ENCODE measurements at regions not wholly inside any gene's neighbourhood (a gene's known extent, or its start where the extent isn't known, plus 50 kb on each side); places are given as distances from the start of the nearest gene placed in this dataset.

DNA sequence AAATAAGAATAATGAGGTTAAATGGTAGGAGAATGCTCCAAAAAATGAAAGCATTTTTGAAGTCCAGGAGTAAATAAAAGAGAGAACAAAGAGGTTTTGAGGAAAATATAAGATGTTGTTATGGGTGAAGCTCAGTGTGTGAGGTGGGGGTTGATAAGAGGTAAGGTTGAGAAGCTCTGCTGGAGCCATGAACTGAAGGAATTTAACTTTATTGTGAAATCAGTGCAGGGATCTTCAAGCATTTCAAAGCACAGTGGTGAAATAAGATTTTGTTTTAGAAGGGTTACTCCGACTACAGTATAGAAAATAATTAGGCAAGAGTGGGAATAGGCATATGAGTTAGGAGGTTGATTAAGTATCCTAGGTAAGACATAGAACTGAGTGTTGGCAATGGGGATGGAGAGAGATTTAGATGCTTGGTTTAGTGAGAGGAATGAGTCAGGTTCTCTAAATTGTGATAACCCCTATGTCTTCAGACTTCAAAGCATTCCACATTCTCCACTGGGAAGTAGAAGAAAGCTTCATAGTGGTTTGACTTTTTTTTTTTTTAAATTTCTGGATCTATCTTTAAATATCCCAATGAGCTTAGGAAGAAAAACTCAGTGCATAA lies 403.2 kb downstream of the AASDHPPT start:
- no TSS peak for BruUV-seq (replicated peaks)
- CTCF ChIA-PET = no interaction called here

DNA sequence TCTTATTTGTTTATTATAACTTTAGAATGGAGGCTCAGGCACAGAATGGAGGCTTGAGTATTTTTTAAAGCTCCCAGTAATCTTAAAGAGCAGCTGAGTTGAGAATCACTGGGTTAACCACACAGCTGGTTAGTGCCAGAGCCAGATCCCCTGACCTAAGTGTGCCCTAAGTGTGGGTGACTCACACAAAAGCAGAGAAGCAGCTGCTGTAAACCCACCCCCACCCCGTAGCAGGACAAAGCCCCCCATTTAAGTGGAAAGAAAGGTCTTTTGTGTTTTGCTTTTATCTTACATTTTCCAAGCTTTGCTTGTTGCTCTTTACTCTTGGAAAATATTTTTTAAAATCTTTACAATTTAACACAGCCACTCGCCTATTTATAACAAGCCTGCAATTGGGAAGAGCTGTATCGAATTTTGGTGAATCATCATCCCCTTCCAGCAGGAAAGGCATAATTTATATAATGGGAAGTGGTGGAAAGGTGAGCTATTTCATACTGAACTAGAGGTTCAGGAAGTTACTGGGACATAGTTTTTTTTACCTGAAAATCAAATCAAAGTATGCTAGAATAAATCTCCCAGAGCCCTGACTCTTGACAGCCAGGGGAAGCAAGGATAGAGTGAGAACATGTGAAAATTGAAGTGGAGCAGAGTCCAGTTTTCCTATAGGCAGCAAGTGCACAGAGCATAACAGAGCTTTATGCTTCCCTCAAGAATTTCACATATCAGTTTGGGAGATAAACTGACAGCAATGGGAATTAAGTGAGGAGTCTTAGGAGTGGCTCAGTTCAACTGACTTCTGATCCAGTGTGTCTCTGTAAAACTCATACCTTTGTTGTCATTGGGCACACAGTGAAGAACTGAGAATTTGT lies 405.7 kb downstream of the AASDHPPT start:
- no peak overlapping the region for H3K4me3 ChIP-seq (ENCODE audit: low read depth, low read length, poor library complexity, severe bottlenecking)
- peaks cover 2% of the 10 kb centered on the region for H3K27me3 ChIP-seq (replicated peaks; ENCODE audit: insufficient read depth, low read depth, low read length, poor library complexity)
- H3K27ac ChIP-seq (ENCODE audit: low read depth, low read length, poor library complexity, severe bottlenecking) = no peak overlapping the region
- ChIA-PET CTCF (no interaction called here), POLR2A (ENCODE audit: low non-redundant PET) (no interaction called here)
- no peaks in the 10 kb centered on the region for H3K36me3 ChIP-seq (ENCODE audit: insufficient read depth, low read length, poor library complexity, severe bottlenecking)
- intact Hi-C loops (cut with micrococcal nuclease; ENCODE audit: unreplicated experiment) = no loop called here
- H3K4me1 ChIP-seq (ENCODE audit: insufficient read depth, low read length, poor library complexity, severe bottlenecking) = no peaks in the 10 kb centered on the region
- BruUV-seq (replicated peaks) = no TSS peak
- no peaks in the 10 kb centered on the region for H3K9me3 ChIP-seq (ENCODE audit: low read depth, low read length, poor library complexity, severe bottlenecking)
- TF ChIP-seq EZH2 (IDR thresholded peaks at IDR 0.05; ENCODE audit: borderline replicate concordance, low read depth, low read length, poor library complexity, severe bottlenecking) = no peak
- TF ChIP-seq, protein P1, sequence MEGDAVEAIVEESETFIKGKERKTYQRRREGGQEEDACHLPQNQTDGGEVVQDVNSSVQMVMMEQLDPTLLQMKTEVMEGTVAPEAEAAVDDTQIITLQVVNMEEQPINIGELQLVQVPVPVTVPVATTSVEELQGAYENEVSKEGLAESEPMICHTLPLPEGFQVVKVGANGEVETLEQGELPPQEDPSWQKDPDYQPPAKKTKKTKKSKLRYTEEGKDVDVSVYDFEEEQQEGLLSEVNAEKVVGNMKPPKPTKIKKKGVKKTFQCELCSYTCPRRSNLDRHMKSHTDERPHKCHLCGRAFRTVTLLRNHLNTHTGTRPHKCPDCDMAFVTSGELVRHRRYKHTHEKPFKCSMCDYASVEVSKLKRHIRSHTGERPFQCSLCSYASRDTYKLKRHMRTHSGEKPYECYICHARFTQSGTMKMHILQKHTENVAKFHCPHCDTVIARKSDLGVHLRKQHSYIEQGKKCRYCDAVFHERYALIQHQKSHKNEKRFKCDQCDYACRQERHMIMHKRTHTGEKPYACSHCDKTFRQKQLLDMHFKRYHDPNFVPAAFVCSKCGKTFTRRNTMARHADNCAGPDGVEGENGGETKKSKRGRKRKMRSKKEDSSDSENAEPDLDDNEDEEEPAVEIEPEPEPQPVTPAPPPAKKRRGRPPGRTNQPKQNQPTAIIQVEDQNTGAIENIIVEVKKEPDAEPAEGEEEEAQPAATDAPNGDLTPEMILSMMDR (conservative IDR thresholded peaks at IDR 0.05; ENCODE audit: low read depth, low read length) = no peak
- DNase-seq (ENCODE audit: low spot score) = no peak

More for the DNA sequence above, 403.2 kb downstream of the AASDHPPT start:
- Histone ChIP-seq H3K27me3 (replicated peaks; ENCODE audit: insufficient read depth, low read depth, low read length, poor library complexity) (peaks cover 2% of the 10 kb centered on the region), H3K4me3 (ENCODE audit: low read depth, low read length, poor library complexity, severe bottlenecking) (no peak overlapping the region), H3K27ac (ENCODE audit: low read depth, low read length, poor library complexity, severe bottlenecking) (no peak overlapping the region), H3K36me3 (ENCODE audit: insufficient read depth, low read length, poor library complexity, severe bottlenecking) (no peaks in the 10 kb centered on the region), H3K4me1 (ENCODE audit: insufficient read depth, low read length, poor library complexity, severe bottlenecking) (no peaks in the 10 kb centered on the region), H3K9me3 (ENCODE audit: low read depth, low read length, poor library complexity, severe bottlenecking) (no peaks in the 10 kb centered on the region)
- POLR2A ChIA-PET (ENCODE audit: low non-redundant PET) = no interaction called here
- DNase-seq (ENCODE audit: low spot score) = no peak
- intact Hi-C loops (cut with micrococcal nuclease; ENCODE audit: unreplicated experiment) = no loop called here
- TF ChIP-seq EZH2 (IDR thresholded peaks at IDR 0.05; ENCODE audit: borderline replicate concordance, low read depth, low read length, poor library complexity, severe bottlenecking) = no peak
- TF ChIP-seq, protein P1 (conservative IDR thresholded peaks at IDR 0.05; ENCODE audit: low read depth, low read length) = no peak

DNA sequence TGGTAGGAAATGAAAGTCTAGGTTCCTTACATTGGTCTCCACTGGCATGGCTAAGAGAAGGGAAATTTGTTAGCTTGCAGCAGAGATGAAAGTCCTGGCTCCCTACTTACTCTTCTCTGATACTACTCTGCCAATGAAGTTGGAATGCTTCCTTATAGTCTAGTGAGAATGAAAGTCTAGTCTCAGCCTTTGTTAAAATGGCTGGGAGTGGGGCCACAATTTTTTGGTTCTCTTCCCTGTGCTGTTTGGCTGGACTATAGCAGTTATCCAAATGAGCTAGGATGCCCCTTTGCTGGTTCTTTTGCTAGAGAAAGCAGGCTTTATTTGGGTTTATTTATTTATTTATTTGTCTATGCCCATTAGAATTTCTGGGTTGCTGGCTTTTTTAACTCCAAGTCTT lies 414.3 kb downstream of the AASDHPPT start:
- TF ChIP-seq EZH2 (IDR thresholded peaks at IDR 0.05; ENCODE audit: borderline replicate concordance, low read depth, low read length, poor library complexity, severe bottlenecking) = no peak
- TF ChIP-seq, protein P1 (conservative IDR thresholded peaks at IDR 0.05; ENCODE audit: low read depth, low read length) = no peak
- Histone ChIP-seq H3K27me3 (replicated peaks; ENCODE audit: insufficient read depth, low read depth, low read length, poor library complexity) (no peaks in the 10 kb centered on the region), H3K4me1 (ENCODE audit: insufficient read depth, low read length, poor library complexity, severe bottlenecking) (no peaks in the 10 kb centered on the region), H3K4me3 (ENCODE audit: low read depth, low read length, poor library complexity, severe bottlenecking) (no peak overlapping the region), H3K27ac (ENCODE audit: low read depth, low read length, poor library complexity, severe bottlenecking) (no peak overlapping the region), H3K9me3 (ENCODE audit: low read depth, low read length, poor library complexity, severe bottlenecking) (no peaks in the 10 kb centered on the region), H3K36me3 (ENCODE audit: insufficient read depth, low read length, poor library complexity, severe bottlenecking) (no peaks in the 10 kb centered on the region)
- DNase-seq (ENCODE audit: low spot score) = no peak
- no TSS peak for BruUV-seq (replicated peaks)
- POLR2A ChIA-PET (ENCODE audit: low non-redundant PET) = no interaction called here
- intact Hi-C loops (cut with micrococcal nuclease; ENCODE audit: unreplicated experiment) = no loop called here
- CTCF ChIA-PET = no interaction called here

All from A673 (cell line).